ENCODE measurements at regions not wholly inside any gene's neighbourhood (a gene's known extent, or its start where the extent isn't known, plus 50 kb on each side); places are given as distances from the start of the nearest gene placed in this dataset.

DNA sequence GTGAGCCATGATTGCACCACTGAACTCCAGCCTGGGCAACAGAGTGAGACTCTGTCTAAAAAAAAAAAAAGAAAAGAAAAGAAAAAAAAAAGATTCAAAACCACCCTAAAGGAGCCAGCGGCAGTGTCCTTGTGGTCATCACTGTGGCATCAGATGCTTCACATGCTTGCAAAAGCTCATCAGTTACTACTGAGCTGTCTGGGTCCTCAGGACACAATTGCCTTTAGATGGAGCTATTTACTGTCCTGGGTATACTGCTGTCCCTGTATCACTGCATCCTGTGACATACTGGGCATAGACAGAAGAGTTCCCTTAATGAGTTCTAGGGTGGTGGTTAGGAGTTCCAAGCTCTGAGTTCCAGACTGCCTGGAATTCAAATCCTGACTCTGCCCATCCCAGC, 85.8 kb downstream of the LINGO1 start:
- TF ChIP-seq, protein P1, sequence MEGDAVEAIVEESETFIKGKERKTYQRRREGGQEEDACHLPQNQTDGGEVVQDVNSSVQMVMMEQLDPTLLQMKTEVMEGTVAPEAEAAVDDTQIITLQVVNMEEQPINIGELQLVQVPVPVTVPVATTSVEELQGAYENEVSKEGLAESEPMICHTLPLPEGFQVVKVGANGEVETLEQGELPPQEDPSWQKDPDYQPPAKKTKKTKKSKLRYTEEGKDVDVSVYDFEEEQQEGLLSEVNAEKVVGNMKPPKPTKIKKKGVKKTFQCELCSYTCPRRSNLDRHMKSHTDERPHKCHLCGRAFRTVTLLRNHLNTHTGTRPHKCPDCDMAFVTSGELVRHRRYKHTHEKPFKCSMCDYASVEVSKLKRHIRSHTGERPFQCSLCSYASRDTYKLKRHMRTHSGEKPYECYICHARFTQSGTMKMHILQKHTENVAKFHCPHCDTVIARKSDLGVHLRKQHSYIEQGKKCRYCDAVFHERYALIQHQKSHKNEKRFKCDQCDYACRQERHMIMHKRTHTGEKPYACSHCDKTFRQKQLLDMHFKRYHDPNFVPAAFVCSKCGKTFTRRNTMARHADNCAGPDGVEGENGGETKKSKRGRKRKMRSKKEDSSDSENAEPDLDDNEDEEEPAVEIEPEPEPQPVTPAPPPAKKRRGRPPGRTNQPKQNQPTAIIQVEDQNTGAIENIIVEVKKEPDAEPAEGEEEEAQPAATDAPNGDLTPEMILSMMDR (IDR thresholded peaks at IDR 0.05) = no peak
- no peak for TF ChIP-seq POLR2AphosphoS5 (IDR thresholded peaks at IDR 0.05)
- no peak for TF ChIP-seq POLR2A (IDR thresholded peaks at IDR 0.05)
